D341Med (cell line): ENCODE measurements at regions not wholly inside any gene's neighbourhood (a gene's known extent, or its start where the extent isn't known, plus 50 kb on each side); places are given as distances from the start of the nearest gene placed in this dataset.

Experiments
- DNase-seq: peaks from one replicate; pipeline ENCODE4 v3.0.0; 2012; ENCODE audit warnings: low spot score

DNA sequence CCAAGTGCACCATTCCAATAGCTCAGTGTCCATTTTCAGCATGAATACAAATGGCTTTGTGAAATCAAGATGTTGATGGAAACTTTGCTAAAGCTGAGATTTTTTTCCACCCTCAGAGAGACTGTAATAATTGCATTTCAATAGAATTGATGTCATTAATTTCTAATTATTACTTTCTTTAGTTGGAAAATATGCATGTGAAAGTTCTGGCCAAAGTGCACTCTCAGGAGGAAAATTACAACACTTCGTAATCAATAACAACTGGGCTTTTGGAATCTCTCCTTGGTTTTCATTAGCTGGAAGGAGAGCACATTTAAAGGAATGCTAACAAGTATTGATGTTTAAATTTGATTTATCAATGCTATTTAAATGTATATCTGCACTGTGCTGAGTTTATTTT lies 529.5 kb upstream of the CDH8 start:
- no peak for DNase-seq

DNA sequence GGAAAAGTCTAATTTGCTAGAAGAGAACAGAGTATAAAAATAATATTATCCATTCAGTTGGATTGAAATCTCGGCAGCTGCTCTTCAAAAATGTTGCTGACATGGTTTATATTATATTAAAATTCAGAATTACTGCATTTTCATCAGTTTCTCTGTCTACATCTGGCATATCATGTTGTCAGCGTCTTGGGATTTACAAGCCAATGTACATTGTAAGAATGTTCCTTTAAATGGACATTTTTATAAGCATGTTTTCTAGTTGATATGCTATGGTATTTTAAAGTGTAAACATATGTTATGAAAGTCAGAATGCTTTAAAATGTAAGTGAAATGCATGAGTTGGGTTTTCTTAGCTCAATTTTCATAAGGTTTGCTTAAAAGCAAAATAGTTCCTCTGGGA lies 528.1 kb upstream of the CDH8 start:
- no peak for DNase-seq

DNA sequence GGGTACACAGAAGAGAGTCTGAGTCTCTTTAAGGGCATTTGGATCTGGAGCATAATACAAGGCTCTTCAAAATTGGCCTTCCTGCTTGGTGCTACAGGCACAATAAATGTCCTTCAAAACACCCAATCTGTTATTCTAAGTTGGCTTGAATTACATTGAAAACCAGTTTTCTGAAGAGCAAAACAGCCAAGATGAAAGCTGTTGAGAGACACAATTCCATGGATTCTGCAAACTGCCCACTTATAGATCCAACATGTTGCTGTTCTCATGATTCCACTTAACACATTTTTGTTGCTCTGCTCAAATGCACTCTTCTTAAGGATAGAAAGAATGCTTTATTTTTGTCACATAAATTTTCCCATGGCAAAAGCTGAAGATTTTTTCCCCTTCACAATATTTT lies 525.9 kb upstream of the CDH8 start:
- no peak for DNase-seq

DNA sequence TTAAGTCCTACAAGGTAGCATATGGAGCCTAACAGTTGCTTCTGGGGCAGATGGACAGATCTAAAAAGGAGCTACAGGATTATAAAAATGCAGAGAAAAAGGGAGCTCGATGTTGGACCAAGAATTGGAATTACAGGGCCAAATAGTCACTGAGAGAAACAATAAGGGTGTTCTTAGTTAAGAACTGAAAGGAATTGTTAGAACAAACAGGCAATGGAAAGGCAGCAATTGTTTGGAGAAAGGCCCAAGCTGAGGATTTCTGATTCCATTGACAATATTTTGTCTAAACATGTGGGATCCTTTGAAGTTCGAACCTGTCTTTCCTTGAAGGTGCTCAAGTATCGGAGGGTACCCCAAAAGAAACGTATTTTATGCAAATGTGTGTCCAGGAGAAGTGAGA lies 513.6 kb upstream of the CDH8 start:
- DNase-seq, result no peak

DNA sequence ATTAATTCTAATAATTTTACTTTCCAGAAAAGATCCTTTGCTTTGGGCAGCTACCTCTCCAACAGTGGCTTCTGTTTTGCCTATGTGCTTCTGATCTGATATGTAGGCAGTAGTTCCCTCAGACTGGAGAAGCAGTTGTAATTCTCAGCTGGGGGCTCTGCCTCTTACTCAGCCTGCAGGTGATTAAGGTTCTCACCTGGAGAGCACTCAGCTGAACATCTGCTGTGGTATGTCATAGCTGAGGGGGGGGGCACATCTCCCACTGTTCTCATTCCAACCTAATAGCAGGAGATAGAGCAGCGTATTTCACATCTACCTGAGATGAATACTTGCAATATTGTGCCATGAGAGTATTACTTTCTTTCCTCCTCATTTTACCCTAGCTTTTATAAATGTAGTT lies 511.9 kb upstream of the CDH8 start:
- DNase-seq, result no peak

DNA sequence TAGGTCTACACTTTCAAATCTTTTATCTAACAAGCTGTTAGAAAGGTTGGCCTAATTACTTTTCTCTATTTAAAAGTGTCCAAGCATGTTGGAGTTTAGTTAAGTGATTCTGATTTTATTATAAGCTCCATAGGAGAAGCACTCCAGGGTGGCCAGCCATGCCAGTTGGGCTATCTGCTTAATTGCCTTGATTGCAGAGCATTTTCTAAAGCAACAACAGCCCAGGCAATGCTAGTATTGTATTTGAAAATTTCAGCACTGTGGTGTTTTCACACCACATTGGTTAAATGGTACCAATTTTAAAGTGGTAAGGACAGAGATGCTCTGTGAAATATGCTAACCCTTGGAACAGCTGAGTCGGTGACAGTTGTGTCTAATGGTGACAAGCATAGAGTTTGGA lies 510.5 kb upstream of the CDH8 start:
- no peak for DNase-seq

DNA sequence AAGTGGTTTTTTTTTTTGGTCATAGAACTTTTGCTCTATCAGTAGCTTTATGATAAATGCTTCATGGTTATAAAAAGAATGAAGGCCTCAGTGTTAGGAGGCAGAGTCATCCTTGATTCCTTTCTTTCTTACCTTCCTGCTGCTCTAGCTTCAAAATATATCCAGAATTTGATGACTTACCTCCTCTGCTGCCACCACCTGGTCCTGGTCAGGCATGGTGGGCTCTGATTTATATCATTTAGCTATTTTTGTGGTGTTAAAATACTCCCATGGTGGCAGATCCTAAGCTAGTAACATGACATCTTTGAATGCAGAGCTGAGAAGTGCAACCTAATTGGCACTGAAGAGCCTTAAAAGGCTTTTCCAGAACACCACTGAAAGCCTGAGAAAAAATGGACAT lies 508.8 kb upstream of the CDH8 start:
- DNase-seq, result no peak

DNA sequence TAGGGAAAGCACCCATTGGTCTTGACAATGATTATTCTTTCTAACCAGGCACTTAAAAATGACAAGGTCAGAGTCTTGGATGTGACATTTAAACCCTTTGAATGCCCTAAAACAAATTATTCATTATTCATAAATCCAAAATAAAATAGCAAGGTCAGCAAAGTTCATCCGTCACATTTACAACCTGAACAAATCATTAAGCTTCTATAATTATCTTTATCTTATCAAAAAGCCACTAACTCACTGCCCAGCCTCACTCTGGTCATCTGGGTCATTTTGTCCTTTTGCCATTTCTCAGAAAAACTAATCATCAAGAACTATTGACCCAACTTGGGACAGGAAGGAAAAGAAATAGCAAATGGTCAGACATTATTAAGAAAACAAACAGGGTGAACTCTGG lies 507.3 kb upstream of the CDH8 start:
- no peak for DNase-seq

DNA sequence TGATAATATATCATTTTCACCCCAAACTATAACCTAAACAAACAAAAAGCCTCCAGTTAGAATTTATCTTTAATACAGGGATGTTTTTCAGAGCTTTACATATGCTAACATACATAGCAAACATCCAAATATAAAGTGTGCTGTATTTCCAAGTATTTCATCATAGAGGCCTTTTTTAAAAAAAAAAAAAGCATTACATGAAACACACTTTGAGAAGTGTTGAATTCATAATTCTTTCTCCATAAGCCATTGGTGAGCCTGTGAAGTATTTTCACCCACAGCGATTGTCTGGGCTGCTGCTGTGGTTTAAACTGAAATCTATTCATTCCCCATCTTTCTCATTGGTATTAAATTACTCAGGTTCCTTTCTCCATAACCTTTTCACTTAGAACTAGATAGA lies 503.4 kb upstream of the CDH8 start:
- no peak for DNase-seq

DNA sequence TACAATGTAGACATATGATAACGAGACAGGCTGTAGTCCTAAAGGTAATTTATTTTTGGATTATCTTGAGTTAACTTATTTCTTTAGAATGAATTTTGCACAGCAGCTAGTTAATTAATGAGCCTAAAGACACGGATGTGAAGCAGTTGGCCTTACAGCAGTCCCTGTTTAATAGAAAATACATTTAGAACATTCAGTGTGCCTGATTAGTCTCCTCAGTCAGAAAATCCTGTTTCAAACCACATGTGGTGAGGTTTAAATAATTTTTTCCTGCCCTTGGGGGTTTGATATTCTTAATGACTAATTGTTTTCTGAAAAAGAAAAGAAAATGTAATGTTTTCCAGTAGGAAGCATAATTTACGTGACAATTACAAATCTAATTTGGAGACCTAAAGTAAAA lies 494.2 kb upstream of the CDH8 start:
- no peak for DNase-seq

DNA sequence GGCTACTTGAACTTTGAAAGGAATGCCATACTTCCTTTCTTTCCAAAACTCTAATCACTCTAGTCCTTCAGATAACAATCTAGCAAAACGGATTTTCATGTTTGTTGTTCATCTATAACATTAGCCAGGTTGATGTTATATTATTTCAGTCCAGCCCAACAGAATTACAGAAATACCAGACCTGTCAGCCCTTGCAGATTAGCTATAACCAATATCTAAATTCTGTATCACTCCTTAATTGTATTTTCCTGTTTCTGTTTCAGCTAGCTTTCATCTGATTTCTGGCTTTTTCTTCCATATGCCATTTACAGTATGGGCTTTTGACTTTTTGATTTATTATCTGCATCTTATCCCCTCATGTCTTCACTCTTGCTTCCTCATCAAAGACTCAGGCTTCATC lies 479.8 kb upstream of the CDH8 start:
- DNase-seq, result no peak

DNA sequence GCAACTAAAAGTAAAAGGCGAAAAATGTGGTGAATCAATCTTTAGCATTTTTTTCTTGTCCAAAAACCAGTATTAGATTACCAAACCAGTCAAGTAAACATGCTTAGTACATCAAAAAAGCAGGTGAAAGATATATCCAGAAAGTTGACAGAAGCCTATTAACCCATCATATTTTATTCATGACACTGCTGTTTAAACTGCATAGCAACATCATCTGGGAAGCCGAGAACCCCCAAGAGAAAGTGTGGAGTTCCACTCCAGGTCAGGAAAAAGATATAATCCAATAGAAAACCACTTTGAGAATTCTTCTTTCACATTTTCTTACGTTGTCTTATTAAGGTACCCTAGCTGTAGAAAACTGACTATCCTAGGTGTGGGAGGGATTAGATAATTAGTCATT lies 466.8 kb upstream of the CDH8 start:
- DNase-seq, result no peak

DNA sequence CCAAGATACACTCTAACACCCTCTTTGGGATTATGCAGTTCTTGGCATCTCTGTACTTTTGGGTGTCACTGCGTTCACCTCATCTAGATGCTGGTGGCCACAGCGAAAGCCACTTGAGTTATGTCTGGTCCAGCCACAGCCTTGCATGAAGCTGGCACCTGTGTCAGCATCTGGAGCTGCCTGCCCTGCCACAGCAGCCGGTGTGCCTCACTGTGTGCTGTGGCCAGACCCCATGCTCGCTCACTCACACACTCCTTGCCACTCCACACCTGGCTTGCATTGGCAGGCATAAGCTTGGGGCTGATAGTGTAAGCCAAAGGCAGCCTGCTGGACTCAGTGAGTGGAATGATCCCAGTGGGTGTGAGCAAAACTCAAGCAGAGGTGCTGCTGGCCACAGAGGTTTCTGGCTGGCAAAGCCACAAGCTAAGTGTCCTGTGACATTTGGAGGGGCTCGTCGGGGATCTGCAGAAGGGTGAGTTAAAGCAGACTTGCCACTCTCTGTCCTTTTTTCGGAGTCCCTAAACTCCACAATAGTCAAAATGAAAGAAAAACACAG lies 442.7 kb upstream of the CDH8 start:
- no peak for DNase-seq

DNA sequence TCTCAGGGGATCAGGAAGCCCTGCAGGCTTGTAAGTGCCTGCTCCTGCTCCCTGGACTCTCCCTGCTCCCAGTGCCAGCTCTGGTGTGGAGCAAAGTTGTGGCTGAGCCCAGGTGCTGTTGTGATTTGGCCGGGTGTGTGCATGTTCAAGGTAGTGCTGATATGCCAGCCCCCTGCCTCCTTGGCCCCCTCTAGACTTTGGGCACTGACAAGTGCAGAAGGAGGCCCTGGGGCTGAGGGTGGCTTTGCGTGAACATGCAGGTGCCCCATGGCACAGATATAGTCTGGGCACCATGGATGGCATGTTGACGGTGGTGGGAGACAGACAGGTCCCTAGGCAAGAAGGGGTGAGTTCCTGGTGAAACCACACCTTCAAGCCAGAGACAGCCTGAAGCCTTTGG lies 441.6 kb upstream of the CDH8 start:
- DNase-seq, result no peak

DNA sequence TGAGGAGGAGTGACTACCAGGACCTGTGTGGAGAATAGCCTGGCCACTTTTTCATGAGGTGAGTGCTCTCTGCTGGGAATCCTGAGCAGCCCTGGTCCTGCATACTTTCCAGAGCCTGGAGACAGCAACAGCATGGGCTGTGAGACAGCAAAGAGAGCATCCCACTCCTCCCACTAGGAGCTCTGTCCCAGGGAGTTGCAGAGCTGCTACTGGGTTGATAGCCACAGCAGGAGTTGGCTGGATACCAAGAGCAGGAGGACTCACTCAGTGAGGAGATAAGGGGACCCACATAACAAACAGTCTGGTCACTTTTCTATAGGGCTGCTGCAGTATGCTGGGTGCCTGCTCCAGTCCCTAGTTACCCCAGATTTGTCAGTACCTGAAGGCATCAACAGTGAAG lies 439.3 kb upstream of the CDH8 start:
- DNase-seq, result no peak

DNA sequence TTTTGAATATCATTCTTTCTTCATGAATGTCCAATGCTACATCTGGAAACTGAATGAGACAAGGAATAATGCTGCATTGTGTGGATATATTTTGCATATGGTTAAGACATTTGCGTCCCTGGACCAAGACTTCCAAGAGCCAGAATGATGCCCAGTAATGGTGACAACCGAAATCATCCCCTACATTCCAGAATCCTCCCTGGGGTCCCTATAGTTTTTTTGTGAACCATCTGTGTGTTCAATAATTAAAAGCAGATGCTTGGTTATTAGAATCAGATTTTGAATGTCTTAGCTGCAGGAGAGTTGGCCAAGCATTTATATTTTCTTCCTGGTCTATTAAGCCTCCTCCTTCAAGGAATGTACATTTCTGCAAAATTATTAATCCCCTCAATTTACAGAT lies 426.7 kb upstream of the CDH8 start:
- no peak for DNase-seq

DNA sequence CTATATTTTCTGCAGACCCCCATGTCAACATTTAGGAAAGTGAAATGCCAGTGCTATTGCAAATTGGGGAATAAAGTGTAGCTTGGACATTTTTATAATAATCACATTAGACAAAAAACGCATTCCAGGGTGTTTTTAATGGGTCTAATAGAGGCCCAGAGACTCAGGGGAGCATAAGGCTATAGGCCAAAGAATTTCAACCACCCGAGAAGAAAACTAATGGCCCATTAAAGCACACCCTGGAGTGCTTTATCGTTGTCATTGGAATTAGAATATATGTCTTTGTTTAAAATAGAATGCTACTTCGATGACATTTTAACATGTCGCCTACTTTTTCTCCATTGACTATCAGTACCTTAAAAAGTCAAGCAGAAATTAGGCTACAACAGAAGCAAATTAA lies 414.1 kb upstream of the CDH8 start:
- DNase-seq, result no peak

DNA sequence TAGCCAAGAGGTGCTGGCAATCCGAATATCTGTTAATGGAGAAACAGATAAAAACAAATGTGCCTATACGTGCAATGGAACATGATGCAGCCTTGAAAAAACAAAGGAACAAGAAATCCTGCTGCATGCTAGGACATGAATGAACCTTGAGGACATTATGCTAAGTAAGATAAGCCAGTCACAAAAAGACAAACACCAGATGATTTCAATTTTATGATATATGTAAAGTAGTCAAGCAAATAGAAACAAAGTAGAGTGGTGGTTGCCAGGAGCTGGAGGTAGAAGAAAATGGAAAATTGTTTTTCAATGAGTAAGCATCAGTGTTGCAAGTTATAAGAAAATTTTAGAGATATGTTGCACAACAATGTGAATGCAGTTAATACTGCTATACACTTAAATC lies 409.7 kb upstream of the CDH8 start:
- DNase-seq, result no peak

DNA sequence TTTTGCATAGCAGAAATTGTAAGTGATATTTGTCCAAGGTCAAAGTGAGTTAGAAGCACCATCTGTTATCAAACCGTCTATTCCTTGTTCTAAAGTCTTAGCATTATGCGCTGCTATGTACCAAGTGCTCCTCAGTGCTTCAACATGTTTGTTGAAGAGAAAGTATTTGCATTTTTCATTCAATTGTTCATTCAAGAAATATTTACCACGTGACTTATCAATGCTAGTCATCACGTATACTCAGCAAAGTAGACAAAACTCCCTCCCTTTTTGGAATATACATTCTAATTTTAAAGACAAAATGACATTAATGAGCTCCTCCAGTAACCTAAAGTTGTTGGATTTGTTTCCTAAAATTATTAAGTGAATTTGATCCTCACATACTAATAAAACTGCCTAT lies 388.0 kb upstream of the CDH8 start:
- DNase-seq, result no peak

DNA sequence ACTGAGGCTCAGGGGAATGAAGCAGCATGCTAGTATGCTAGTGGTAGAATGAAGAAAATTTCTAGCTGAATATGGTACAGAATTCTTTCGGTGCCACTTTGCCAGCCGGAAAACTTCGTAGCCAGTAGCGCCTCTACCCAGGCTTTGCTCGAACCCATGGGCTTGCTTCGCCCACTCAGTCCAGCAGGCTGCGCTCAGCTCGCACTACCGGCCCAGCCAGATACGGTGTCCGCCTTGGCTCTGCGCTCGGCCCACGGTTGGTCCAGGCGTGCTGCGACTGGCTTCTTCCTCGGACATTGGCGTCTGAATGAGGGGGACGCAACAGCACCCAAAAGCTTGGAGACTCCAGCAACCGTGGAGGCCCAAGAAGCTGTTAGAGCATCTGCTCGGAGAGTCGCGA lies 372.5 kb upstream of the CDH8 start:
- DNase-seq, result peak; percentile 13

DNA sequence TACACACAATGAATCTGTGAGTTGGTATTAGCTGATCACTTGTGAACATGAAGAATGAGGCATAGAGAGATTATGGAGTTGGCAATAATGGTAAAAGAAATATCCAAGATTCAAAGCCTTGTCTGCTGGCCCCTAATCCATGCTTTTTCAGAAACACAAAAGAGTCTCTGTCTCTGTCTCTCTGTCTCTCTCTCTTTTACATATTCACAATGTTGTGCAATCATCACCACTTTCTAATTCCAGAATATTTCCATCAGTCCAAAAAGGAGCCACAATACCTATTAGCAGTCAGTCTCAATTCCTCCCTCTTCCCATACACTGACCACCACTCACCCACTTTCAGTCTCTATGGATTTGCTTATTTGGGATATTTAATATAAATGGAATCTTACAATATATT lies 370.1 kb upstream of the CDH8 start:
- DNase-seq, result no peak

DNA sequence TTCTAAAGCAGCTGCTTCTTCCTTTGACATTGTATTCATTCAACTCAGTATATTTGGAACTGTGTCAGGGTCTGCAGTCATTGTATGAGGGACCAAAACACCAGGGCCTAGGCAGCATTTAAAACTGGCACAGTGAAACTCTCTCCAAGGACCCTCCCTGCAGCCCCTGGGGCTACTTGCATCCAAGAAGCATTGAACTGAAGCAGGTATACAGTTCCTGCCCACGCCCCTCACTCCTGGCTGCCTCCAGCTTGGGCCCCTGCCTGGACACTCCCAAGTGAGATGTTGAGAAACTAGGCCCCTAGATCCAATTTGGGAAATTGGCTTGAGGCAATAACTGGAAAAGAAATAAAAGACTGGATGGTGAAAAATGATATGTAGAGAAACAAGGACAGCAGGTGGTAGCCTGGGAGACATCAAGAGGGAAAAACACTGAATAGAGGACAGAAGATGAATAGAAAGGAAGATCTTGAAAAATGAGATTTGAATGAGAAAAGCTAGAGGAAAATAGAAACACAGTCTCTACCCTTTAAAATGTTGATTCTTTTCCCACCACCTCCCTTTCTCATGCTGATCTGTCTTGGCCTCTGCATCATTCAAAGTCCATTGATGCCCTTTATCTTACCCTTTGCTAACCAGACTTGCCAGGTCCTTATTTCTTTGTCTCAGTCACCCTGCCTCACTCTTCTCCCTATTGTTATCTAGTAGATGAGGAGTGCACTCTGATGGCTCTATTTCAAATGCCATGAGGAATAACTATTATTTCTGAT lies 368.8 kb upstream of the CDH8 start:
- DNase-seq, result no peak

DNA sequence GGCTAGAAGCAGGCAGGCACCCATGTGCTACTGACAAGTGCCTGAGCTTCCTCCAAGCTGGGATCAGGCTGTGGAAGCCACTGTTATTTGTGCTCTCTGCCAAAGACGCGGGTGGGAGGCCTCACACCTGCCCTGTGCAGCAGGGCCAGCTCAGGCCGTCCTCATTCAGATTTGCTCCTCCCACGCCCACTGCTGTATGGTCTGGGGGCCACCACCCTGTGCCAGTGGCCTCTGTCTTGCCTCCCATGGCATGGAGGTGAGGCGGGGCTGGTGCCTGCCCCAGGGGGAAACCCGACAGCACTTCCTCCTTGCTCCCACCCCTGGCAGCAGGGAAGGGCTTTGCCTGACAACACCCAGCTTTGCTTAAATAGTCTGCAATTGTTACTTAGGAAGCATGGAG lies 356.5 kb upstream of the CDH8 start:
- DNase-seq, result no peak

DNA sequence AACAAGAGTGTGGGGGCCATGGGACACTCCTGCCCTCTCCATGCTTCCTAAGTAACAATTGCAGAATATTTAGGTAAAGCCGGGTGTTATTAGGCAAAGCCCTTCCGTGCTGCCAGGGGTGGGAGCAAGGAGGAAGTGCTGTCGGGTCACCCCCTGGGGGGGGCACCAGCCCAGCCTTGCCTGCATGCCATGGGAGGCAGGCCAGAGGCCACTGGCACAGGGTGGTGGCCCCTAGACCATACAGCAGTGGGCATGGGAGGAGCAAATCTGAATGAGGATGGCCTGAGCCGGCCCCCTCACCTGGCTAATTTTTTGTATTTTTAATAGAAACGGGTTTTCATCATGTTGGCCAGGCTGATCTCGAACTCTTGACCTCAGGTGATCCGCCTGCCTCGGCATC lies 355.7 kb upstream of the CDH8 start:
- DNase-seq, result no peak

DNA sequence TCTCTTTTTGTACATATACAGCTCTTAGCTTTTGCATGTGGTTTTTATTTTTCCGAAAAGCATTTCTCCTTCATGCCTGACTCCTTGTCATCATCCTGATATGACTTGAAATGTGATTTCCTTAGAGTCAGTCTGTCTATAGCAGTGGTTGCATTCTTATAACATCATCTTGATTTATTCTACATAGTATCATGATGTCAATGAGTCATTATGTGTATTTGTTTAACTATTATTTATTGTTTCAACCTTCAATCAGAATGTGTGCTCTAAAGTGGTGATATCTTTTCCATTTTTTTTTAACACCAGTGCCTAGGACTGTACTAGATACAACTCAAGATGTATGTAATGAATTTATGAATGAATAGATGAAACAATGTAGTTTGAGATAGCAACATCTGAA lies 354.9 kb upstream of the CDH8 start:
- no peak for DNase-seq
